ENCODE measurements at regions not wholly inside any gene's neighbourhood (a gene's known extent, or its start where the extent isn't known, plus 50 kb on each side); places are given as distances from the start of the nearest gene placed in this dataset.
"Not testable (repeated sequence)": the region's sequence is repeated elsewhere in the genome, so short reads cannot be mapped to it uniquely, and the experiment has no call there.

DNA sequence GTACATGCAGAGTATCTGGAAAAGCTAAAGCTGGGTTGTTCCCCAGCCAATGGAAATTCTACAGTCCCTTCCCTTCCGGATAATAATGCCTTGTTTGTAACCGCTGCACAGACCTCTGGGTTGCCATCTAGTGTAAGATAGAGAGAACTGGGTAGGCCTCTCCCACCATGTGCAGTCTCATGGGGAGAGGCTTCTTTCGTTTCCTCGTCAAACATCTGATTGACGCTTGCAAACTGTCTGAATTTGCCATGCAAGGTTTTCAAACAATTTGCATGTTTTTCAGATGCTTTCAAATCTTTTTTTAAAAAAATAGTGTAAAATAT is 69.7 kb upstream of the NOTCH2NLA start:
- TF ChIP-seq POLR2A (IDR thresholded peaks at IDR 0.05; ENCODE audit: low read depth, low read length); POLR2AphosphoS5 (IDR thresholded peaks at IDR 0.05; ENCODE audit: insufficient read depth, low read depth, low read length): not testable (repeated sequence)
